ENCODE measurements at regions not wholly inside any gene's neighbourhood (a gene's known extent, or its start where the extent isn't known, plus 50 kb on each side); places are given as distances from the start of the nearest gene placed in this dataset.

GRCh38 chr4:147371661-147372060, 109.2 kb upstream of the EDNRA start:
- Histone ChIP-seq H3K23ac (ENCODE audit: insufficient read length, low read depth, low read length) (no peak overlapping the region), H3K4me2 (ENCODE audit: insufficient read depth, insufficient read length, low read length) (no peak overlapping the region), H3K9me3 (ENCODE audit: control insufficient read depth, low read depth, low read length) (peaks cover 4% of the 10 kb centered on the region), H3K27me3 (ENCODE audit: insufficient read depth, low read length) (no peaks in the 10 kb centered on the region), H3K27ac (ENCODE audit: insufficient read length, low read depth, low read length) (no peak overlapping the region), H3T11ph (ENCODE audit: low read length) (no peak overlapping the region), H2BK20ac (ENCODE audit: low read depth, low read length, poor library complexity, severe bottlenecking) (no peak overlapping the region), H2BK120ac (ENCODE audit: low read depth, low read length, poor library complexity, severe bottlenecking) (no peak overlapping the region), H3K4me1 (ENCODE audit: insufficient read depth, low read length) (no peaks in the 10 kb centered on the region), H4K5ac (ENCODE audit: insufficient read length, low read depth, low read length) (no peak overlapping the region), H2AFZ (ENCODE audit: low read length) (no peak overlapping the region), H3K56ac (ENCODE audit: insufficient read length, low read depth, low read length) (no peak overlapping the region), H2AK5ac (ENCODE audit: insufficient read length, low read length) (no peak overlapping the region), H2BK15ac (ENCODE audit: low read depth, low read length) (no peak overlapping the region), H4K20me1 (ENCODE audit: control insufficient read depth, insufficient read depth, insufficient read length) (no peaks in the 10 kb centered on the region), H3K23me2 (ENCODE audit: insufficient read length, low read depth, low read length, poor library complexity, severe bottlenecking) (no peaks in the 10 kb centered on the region), H3K4ac (ENCODE audit: low read depth, low read length) (no peak overlapping the region), H4K8ac (replicated peaks; ENCODE audit: insufficient read length, low read depth, low read length) (no peak overlapping the region), H2BK5ac (ENCODE audit: insufficient read length, low read length) (no peak overlapping the region), H3K79me2 (ENCODE audit: insufficient read depth, low read length) (no peaks in the 10 kb centered on the region), H3K79me1 (ENCODE audit: insufficient read depth, low read depth, low read length, poor library complexity, severe bottlenecking) (no peaks in the 10 kb centered on the region), H3K14ac (ENCODE audit: insufficient read depth, low read length) (no peak overlapping the region), H2BK12ac (ENCODE audit: insufficient read length, low read depth, low read length) (no peak overlapping the region), H3K18ac (ENCODE audit: insufficient read length, low read depth, low read length) (no peak overlapping the region), H4K91ac (ENCODE audit: insufficient read length, low read depth, low read length) (no peak overlapping the region), H3K9ac (ENCODE audit: extremely low read depth, insufficient read length, low read length) (no peak overlapping the region)
- H3K4me3 Mint-ChIP-seq = no peak overlapping the region
- H3K27ac Mint-ChIP-seq = no peak overlapping the region
- TF ChIP-seq CTCF (conservative IDR thresholded peaks at IDR 0.05) = no peak
- H3K27me3 Mint-ChIP-seq (ENCODE audit: low read depth) = no peaks in the 10 kb centered on the region
- H3K4me1 Mint-ChIP-seq = no peaks in the 10 kb centered on the region
- peaks cover 3 to 22% (median 8%) of the 10 kb centered on the region in 3 experiments; a peak in 5 of 7 replicates for H3K36me3 Mint-ChIP-seq (ENCODE audit: insufficient read depth in 1 of 3, low read depth in 3 of 3)
- no peak for DNase-seq
- peaks cover 9 to 26% of the 10 kb centered on the region in 2 experiments; a peak in 4 of 5 replicates for H3K9me3 Mint-ChIP-seq

Data from H9 (cell line).